SK-N-DZ (cell line): ENCODE measurements at regions not wholly inside any gene's neighbourhood (a gene's known extent, or its start where the extent isn't known, plus 50 kb on each side); places are given as distances from the start of the nearest gene placed in this dataset.
A peak's percentile ranks its signal among the peaks of the same experiment; 100 is the strongest.

Experiments used
- DNase-seq: peaks from one replicate; pipeline ENCODE4 v3.0.0-alpha.2; 2015; ENCODE audit warnings: low spot score

GRCh38 chr1:177346790-177347359 is 176.1 kb downstream of the BRINP2 start:
- no peak for DNase-seq

- DNase-seq, result no peak
These were observed 172.7 kb downstream of the BRINP2 start for GRCh38 chr1:177343445-177343844.

DNA sequence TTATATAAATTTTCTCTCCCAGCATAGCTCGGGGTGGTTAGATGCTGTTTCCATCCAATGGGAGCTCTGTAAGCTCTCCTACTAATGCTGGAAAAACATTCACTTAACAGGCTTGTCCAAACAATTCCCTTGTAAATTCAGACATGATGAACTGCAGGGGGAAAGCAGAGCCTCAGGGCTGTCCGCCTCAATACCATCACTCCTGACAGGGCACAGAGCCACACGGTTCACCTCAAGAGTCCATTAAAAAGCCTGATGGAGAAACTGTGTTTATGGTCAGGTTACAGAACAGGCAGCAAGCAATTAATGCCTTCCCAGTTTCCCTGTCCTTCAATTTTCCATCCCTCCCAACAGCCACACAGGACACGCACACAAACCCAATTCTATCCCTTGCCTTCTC is 171.0 kb downstream of the BRINP2 start:
- peak; percentile 15 for DNase-seq

- no peak for DNase-seq
These were observed 169.9 kb downstream of the BRINP2 start for GRCh38 chr1:177340601-177341067.

DNA sequence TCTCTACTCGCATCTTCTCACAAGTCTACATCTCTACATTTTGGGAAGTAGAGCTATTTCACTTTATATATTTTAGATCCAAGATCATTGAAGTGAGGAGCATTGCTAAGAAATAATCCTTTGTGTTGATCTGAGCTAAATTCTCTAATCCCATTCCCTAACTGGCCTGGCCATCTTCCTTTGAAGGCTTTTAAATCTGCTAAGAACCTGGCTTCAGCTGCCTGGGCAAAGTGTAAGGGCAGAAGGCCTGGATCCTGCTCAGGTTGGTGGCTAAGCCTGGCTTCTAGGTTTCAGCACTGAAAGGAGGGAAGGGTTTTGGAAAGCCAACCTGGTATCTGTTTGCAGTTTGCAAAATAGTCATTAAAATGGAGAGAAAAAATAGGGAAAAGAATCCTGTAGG is 167.6 kb downstream of the BRINP2 start:
- no peak for DNase-seq

GRCh38 chr1:177334903-177335302 is 164.1 kb downstream of the BRINP2 start:
- DNase-seq, result no peak

DNA sequence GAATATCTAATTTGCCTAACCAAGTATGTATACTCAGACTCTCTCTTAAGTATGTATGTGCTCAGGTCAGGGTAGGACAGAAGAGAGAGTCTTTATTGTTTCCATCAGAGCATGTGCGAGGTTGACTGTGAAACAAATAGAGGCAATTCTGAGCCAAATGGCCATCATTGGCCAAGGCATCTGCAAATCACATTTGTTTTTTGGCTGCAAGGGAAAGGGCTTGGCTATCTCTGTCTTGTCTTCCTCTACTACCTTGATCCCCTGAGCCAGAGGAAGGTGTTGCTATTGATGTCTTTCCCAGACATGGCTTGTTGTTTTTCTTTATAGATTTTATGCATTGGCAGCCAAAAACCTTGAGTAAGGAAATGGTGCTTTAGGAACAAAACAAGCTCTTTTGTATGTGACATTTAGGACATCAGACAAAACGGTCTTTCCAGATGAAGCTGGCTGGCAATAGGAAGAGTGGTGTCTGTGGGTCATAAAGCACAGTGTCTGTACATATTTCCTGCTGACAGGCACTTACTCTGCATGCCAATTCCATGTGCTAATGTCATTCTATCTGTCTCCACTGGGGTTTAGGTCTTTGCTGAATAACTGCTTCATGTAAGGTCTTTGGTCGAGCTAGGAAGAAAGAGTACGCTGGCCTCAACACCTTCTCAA is 163.3 kb downstream of the BRINP2 start:
- DNase-seq, result no peak
